Activated naive CD8-positive, alpha-beta T cell treated with anti-CD3 and anti-CD28 coated beads, Interleukin-2, amount 50 U/mL, for 16 hours (primary cell): ENCODE measurements at regions not wholly inside any gene's neighbourhood (a gene's known extent, or its start where the extent isn't known, plus 50 kb on each side); places are given as distances from the start of the nearest gene placed in this dataset.

Experiments
- DNase-seq: peaks from one replicate; pipeline ENCODE4 v3.0.0-alpha.2; 2020; ENCODE audit warnings: low read depth, low spot score

DNA sequence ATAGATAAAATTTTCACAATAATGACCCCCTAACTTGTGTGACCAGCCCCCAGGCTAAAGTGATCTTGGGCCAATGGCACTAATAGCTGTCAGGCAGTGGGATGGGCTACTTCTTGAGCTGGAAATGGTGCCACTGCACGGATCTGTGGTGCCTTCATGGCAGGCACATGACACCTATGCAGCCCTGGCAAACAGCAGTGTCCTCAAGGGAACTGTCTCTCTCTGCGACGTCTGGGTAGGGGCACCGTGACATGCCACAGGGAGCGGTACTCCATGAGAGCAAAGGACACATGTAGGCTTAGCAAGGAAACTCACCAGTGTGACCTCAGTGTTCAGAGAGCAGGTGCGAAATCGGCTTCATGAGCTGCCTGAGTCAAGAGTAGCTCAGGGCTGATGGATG, 161.7 kb upstream of the TWIST2 start:
- DNase-seq = no peak

DNA sequence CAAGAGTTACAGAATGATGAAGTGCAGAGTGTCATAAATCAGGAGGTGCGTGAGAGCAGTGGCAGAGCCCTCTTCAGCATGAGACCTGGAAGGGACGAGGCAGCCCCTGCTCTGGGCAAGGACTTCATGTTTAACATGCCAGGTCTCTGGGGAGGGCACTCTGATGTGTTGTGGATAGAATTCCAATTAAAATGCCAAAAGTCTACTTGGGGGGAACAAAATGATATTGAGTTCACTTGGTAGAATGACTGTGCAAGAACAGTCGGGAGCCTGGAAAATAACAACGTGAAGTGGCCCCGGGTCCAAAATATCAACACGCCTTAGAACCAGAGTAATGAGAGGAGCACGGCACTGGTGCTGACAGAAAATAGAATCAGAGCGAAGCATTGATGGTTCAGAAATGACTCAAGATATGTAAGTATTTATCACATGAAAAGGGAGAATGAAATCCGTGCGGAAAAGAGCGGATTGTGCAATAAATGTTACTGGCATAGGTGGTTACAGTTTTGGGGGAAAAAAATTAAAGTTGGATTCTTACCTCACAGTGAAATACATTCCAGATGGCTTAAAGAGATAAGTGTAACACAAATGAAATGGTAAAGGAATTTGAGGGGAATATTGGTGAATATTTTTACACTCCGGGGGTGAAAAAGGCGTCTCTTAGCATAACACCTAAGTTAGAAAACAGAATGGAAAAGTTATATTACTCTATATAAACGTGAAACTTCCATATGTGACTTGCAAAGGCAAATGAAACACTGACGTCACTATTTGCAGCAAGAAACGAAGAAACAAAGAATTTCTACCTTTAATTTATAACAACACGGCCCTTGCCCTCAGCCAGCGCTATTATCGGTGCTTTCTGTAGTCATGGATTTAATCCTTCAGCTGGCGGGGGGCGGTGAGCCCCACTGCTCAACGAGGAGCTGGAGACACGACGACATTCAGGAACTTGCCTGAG, 159.4 kb upstream of the TWIST2 start:
- DNase-seq = no peak

DNA sequence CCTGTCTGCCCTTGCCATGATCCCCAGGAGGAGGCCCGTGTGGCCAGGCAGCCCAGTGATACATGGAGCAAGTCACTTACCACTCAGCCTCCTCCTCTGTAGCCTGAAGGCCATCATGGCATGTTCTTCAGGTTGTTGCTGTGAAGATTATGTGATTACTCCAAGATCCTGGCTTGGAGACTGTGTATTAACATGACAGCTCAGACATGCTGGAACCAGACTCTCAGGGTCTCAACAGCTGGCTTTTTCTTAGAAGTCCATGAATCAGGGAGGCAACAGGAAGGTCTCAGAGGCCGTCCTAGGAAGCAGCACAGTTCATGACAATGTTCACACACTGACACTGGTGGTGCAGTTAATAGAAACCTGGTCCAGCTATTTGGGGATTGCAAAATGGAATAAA, 158.6 kb upstream of the TWIST2 start:
- DNase-seq = no peak

DNA sequence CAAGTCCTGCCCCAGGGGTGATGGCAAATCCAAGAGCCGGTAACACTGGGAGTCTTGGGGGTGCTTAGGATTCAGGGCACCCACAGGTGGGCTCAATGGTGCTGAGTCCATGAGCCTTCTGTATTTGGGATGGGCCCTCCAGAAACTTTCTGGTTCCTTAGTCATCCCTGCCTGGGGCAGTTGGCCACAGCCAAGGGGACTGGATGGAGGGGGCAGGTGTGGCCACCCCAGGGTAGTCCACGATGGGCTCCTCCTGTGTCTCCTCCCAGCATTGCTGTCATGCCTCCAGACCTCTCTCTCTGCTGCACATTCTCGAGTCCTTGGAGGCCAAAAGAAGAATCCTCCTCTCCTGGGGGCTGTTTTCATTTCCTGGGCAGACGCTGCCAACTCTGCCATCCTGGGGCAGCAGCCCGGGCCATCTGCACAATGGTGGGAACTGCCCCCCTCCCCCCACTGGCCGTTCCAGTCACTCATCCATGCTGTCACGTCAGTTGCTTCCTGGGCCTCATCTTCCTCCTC, 158.0 kb upstream of the TWIST2 start:
- no peak for DNase-seq

DNA sequence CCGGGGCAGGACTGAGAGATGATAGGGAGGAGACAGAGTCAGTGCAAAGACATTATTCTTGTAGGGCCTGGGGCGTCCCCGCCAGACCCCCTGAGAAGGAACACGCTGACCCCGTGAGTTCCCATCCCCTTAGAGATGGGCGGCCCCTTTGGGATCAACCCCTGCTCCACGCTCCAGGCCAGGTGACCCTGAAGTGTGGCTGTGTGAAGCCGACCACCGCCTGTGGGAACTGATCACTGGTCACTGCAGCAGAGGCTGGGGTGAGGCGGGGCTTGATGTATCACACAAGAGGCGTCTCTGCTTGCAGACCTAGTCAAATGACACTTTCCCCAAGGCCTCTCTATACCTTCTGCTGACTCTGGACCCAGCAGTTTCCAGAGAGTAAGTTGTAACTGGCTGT, 157.4 kb upstream of the TWIST2 start:
- DNase-seq = no peak

DNA sequence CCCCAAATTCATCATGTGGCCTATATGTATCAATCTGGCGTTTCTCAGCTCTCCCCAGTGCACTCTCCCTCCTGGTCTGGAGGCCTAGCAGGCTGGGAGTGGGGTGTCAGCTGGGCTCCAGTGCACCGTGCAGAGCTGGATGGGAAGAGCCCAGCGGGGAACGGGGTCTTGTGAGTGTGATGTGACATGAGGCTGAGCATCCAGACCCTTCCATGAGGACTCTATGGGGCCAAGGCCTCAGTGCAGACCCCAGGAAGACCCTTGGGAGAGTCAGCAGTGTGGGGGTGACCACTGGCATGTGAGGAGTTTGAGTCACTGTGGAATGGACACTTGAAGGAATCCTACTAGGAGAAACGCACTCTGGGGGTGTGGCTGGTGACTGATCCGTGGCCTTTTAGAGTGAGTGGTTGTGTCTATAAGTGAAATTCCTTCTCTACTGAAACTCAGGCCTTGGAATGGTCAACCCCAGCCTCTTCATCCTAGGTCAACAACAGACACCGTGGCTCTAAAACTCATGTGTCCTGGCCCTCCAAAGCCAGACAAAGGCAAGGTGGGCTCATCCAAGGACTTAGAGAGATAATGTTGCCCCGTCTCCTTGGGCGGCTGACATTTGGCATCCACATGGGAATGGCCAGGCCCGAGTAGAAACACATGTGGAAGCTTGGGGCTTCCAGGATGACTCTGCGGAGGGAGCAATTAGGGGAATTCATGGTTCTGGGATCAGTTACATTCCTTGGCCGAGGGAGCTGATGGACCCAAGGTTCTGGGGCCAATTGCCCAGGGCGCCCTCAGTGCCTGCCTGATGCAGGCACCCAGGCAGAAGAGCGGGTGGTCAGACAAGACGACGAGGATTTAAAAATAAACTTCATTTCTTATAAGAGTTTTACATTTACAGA, 156.0 kb upstream of the TWIST2 start:
- no peak for DNase-seq

DNA sequence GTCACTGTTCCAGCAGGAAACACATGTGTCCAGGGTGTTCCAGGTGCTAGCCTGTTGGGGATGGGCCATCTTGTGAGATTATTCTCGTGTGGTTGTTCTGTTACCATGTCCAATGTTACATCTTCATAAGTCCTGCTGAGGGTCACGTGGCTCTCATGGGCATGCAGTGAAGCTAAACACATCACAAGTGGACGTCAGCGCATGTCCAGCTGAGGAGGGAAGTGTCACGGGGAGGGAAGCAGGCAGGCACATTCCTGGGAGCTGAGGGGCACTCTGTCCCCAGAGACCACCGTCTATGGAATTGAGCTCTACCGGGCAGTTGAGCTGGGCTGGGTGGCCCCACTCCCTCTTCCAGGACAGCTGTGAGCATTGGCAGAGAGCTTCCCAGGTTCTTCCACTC, 155.3 kb upstream of the TWIST2 start:
- DNase-seq = no peak

DNA sequence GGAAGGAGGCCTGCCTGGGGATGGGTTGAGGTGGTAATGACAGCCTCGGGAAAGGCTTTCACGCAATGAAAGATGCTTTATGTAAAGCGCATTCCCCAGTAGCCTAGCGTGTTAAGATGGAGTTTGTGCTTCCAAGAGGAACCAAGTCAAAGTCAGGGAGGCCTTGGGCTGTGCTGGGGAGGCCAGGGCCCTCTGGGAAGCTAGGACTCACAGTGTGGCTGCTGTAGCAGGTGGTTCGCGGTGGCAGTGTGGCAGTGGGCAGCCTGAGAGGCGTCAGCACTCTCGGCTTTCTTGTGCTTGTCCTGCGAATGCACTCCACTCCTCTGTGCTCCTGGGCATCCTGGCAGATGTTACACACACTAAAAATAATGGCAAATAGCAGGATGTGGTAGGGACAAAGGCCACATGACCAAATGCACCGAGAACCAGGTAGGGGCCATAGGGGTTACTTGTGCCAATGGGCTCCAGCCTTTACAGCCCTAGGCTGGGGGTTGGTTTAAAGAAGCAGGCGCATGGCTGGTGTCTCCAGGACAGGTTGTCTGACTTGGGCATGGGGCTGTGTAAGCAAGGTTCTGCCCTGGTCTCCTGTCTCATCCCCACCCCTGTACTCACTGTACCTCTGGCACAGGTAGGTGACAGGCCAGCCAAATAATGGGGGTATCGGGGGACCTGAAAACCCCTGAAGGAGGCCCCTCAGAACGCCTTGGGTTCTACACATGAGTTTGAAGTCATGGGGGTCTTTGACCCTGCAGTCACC, 154.4 kb upstream of the TWIST2 start:
- DNase-seq = no peak

DNA sequence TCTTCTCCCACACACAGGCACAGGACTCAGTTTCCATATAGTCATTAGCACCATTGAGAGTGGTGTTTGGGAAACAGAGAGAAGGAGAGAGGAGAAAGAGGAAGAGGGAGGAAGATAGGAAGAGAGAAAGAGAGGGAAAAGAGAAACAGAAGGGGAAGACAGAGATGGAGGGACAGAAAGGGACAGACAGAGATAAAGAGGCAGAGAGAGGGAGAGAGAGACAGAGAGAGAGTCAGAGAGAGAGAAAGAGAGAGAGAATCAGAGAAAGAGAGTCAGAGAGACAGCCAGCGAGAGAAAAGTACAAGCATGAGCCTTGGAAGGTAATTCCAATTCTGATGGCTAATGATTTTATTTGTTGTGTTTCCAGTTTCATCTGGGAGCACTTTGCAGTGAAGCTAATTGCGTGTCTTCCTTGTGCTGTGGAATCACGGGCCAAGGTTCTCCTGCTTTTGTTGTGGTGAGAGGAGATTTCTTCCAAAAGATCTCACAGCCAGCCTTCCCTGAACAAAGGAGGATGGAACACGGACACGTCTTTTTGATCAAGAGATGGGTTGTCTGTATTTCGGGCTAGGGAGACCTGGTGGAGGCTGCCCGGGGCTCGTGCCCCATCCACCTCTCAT, 153.6 kb upstream of the TWIST2 start:
- no peak for DNase-seq

DNA sequence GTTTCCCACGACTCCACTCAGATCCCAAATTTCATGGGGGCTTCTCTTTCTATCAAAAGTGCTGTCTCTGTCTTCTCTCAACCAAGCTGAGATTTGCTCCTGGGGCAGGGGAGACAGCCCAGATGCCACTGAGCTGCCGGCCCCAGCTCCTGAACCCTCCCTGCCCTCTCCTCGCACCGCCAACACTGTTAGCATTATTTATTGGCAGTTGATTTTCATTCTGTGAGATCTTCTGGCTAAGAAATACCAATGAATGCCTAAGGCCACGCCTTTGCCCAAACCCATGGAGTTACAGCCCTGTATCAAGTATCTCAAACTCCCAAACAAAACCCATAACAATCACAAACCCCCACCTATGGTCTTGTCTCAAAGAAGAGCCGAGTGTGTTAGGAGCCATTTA, 153.0 kb upstream of the TWIST2 start:
- DNase-seq = no peak

DNA sequence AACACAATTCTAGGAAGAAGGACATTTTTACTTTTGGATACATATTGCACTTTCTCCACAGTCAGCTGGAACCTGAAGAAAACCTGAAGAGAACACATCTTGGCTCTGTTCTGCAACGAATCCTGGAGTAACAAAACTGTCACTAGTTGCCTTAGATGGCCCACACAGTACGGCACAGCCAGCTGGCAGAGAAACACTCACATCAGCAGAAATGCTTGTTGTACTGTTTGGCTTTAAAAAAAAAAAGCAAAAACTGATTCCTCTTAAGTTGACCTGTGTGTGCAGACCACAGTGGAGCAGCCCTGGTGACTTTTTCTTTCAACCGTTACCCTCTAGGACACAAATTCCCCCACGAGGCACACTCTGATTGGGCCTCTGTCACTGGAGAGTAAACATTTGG, 152.3 kb upstream of the TWIST2 start:
- DNase-seq = no peak

DNA sequence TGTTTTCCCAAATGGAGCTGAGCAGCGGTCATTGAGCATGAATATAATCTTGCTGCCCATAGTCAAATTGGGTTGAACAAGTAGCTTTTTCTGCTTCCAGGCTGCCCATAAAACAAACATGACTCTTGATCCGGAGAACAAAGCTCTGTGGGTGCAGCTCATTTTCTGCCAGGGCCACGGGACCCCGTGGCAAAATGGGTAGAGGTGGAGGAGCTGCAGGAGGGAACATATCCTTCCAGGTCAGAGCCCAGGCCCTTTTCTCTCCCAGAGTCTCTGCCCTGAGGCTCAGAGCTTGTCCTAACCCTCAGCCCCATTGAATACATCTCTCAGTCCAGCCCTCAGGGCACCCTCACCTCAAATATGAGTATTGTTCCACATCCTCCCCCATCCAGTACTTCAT, 151.6 kb upstream of the TWIST2 start:
- DNase-seq = no peak

DNA sequence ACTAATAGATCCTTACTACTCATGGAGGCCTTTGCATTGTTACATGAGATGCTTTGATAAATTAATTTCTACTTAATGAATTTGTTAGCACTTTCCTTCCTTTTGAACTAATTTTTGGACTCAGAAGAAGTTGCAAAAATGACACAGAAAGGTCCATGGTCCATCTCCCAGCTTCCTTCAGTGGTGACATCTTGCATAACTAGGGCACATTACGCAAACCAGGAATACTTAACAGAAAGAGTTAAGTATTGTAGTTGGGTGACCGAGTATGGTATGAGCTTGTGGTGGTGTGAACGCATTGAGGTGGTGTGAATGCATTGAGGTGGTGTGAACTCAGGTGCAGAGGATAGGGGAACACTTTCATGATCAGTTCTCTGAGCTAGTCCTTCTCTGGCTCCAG, 151.1 kb upstream of the TWIST2 start:
- no peak for DNase-seq

DNA sequence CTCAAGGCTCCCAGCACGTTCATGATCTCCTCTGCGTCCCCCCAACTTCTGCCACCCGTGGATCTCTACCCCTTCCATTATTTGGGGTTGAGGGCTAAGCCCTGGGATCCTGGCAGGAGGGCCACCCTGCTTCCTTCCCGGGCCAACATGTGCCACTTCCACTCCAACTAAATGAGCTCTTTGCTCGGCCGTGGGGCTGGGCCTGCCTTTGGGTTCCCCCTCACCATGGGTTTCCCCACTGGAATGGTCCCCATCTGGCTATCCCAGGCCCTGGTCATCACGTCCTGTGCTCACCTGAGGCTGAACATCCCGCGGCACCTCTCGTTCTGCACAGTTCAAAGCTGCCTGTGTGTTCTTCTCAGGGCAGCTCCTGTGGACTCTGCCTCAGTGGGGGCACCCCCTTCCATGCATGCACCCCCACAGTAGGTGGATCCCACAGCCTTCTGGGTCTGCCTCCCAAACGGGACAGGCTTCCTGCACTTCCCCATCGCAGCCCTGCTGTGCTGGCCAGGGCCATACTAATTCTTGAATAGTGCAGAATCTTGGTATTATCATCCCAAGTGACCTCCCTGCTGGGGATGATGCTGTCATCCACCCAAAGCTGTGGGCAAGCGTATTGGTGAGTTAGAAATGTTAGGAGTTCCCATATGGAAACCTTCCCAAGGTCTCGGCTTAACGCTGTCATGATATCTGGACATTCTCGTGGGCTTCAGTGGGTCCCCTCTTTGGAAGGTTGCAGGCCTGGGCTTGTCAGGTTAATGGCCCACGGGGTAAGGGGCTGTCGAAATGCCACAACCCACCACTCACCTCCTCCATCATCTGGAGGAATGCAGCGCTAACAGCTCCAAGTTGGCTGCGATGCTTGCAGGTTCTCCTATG, 150.5 kb upstream of the TWIST2 start:
- DNase-seq = no peak

DNA sequence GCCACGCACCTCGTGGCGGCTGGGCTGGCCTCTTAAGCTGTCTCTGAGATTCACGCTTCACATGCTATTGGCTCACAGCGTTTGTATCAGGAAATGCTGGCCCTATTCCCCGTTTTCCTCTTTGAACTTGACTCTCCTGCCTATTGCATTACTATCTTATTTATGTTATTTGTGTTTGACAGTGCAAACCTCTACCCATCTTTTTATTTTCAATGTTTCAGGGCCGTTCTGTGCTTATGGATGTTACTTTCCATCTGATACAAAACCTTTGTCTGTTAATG, 149.9 kb upstream of the TWIST2 start:
- DNase-seq = no peak

DNA sequence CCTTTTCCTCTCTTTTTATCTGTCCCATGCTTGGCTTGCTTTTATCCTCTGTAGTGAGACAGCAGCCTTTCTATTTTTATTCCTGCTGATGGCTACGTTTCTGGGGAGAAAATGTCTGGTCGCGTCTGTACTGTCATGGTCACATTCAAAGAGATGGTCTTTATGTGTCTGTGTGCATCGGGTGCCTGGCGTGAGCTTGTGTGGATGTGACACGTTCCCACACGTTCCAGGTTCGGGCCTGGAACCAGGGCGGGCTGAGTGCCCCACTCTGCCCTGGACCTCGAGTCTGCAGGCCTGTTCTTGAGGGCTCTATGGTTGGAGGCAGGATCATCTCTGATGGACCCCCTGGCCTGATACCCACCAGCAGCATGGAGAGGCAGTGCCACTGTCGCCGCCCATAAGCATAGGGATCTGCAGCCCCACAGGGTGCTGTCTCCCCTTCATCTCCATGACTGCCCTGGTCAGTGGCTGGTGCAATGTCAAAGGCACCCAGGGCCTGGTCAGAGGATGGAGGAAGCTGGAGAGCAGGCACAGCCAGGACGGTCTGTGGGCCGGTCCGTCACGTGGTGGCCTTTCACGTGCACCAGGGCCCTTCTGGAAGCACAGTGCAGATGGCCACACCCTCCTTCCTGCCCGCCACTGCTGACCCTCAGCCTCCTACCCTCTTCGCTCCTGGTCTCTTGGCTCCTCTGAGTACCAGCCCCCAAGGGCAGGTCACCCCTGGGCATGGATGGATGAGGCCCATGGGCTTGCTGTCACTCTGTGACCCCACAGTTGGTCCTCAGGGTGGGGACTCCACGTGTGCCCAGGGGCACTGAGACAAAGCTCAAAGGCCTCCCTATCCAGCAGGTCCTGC, 149.2 kb upstream of the TWIST2 start:
- DNase-seq = no peak

DNA sequence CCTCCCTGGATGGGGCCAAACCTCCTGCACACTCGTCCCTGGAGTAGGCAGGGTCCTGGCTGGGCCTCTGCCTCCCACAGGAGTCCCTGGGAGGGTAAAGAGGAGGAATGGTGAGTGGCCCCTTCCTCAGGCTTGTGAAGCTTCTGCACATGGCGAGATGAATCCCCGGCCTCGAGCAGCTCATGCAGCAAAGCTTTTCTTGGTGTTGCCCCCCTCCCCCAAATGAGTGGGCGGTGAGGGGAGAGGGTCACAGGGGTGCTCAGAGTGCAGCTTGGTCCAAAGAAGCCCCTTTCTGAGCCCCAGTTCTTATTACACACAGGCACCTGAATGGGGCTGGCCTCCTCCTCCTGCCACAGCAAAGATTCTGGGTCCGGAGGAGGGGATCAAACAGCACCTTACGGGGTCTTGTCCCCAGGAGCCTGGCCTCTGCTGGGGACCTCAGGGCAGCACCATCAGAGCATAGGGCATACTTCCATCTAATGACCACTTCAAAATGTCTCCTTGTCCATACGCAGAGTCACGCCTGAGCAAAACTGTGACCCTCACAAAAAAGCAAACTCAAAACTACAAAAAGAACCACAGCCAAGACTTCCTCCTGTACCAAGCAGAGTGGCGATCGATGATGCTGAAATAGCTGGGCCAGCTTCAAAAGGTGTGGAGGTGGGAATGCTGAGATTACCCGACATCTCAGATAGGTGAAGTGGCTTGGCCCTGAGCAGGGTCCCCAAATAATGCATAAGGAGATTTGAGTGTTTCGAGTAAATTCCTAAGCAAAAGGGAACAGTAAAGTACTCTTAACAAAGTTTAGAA, 148.4 kb upstream of the TWIST2 start:
- DNase-seq = no peak

DNA sequence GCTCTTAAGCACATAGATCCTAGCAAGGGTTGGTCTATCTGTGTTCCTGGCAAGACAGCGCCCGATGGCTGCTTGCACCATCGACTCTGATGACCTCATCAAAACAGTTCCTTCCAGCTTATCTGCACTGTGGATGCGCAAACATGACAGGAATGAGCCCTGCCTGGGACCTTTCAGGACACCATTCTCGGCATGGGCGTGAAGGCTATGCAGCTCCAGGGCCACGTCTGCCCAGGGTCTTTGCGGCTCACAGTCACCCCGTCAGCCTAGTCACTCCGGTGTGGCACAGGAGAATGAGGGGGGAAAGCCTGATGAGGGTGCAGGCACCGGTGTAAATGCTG, 147.8 kb upstream of the TWIST2 start:
- DNase-seq = no peak
